ENCODE measurements at regions not wholly inside any gene's neighbourhood (a gene's known extent, or its start where the extent isn't known, plus 50 kb on each side); places are given as distances from the start of the nearest gene placed in this dataset.
"Not testable (repeated sequence)": the region's sequence is repeated elsewhere in the genome, so short reads cannot be mapped to it uniquely, and the experiment has no call there.

GRCh38 chr10:64773357-64773756, 1252.2 kb downstream of the REEP3 start:
- peak; percentile 10 for DNase-seq (ENCODE audit: low read depth)
- Histone ChIP-seq H3K36me3 (ENCODE audit: control insufficient read depth, insufficient read depth, low read length) (no peaks in the 10 kb centered on the region), H3K4me3 (ENCODE audit: low read depth, low read length) (no peak overlapping the region), H3K27me3 (ENCODE audit: control insufficient read depth, insufficient read depth, low read length) (no peaks in the 10 kb centered on the region)
- TF ChIP-seq CTCF (IDR thresholded peaks at IDR 0.05; ENCODE audit: insufficient read depth, low read length, severe bottlenecking) = no peak
- no peak for FAIRE-seq

GRCh38 chr10:64784451-64784850, 1263.2 kb downstream of the REEP3 start:
- H3K27me3 ChIP-seq (ENCODE audit: control insufficient read depth, insufficient read depth, low read length); DNase-seq (ENCODE audit: low read depth); H3K4me3 ChIP-seq (ENCODE audit: low read depth, low read length); FAIRE-seq; H3K36me3 ChIP-seq (ENCODE audit: control insufficient read depth, insufficient read depth, low read length): not testable (repeated sequence)

GRCh38 chr10:64785816-64786215, 1264.6 kb downstream of the REEP3 start:
- Histone ChIP-seq H3K4me3 (ENCODE audit: low read depth, low read length) (no peak overlapping the region), H3K36me3 (ENCODE audit: control insufficient read depth, insufficient read depth, low read length) (no peaks in the 10 kb centered on the region), H3K27me3 (ENCODE audit: control insufficient read depth, insufficient read depth, low read length) (no peaks in the 10 kb centered on the region)
- no peak for TF ChIP-seq CTCF (IDR thresholded peaks at IDR 0.05; ENCODE audit: insufficient read depth, low read length, severe bottlenecking)
- no peak for FAIRE-seq
- DNase-seq (ENCODE audit: low read depth) = no peak

GRCh38 chr10:64786989-64787388, 1265.8 kb downstream of the REEP3 start:
- TF ChIP-seq CTCF (IDR thresholded peaks at IDR 0.05; ENCODE audit: insufficient read depth, low read length, severe bottlenecking) = no peak
- Histone ChIP-seq H3K4me3 (ENCODE audit: low read depth, low read length) (no peak overlapping the region), H3K27me3 (ENCODE audit: control insufficient read depth, insufficient read depth, low read length) (no peaks in the 10 kb centered on the region), H3K36me3 (ENCODE audit: control insufficient read depth, insufficient read depth, low read length) (no peaks in the 10 kb centered on the region)
- DNase-seq (ENCODE audit: low read depth) (no peak), FAIRE-seq (no peak)

GRCh38 chr10:64795847-64796246, 1274.6 kb downstream of the REEP3 start:
- no peak for TF ChIP-seq CTCF (IDR thresholded peaks at IDR 0.05; ENCODE audit: insufficient read depth, low read length, severe bottlenecking)
- no peak overlapping the region for H3K4me3 ChIP-seq (ENCODE audit: low read depth, low read length)
- no peak for FAIRE-seq
- H3K36me3 ChIP-seq (ENCODE audit: control insufficient read depth, insufficient read depth, low read length) = no peaks in the 10 kb centered on the region
- H3K27me3 ChIP-seq (ENCODE audit: control insufficient read depth, insufficient read depth, low read length) = no peaks in the 10 kb centered on the region
- DNase-seq (ENCODE audit: low read depth) = no peak

GRCh38 chr10:64798297-64798696, 1277.1 kb downstream of the REEP3 start:
- FAIRE-seq = no peak
- DNase-seq (ENCODE audit: low read depth) = no peak
- H3K4me3 ChIP-seq (ENCODE audit: low read depth, low read length) = no peak overlapping the region
- TF ChIP-seq CTCF (IDR thresholded peaks at IDR 0.05; ENCODE audit: insufficient read depth, low read length, severe bottlenecking) = no peak
- H3K36me3 ChIP-seq (ENCODE audit: control insufficient read depth, insufficient read depth, low read length) = no peaks in the 10 kb centered on the region
- H3K27me3 ChIP-seq (ENCODE audit: control insufficient read depth, insufficient read depth, low read length) = no peaks in the 10 kb centered on the region

- not testable (repeated sequence) for H3K27me3 ChIP-seq (ENCODE audit: control insufficient read depth, insufficient read depth, low read length); H3K4me3 ChIP-seq (ENCODE audit: low read depth, low read length); FAIRE-seq; DNase-seq (ENCODE audit: low read depth); H3K36me3 ChIP-seq (ENCODE audit: control insufficient read depth, insufficient read depth, low read length)
Measured at GRCh38 chr10:64808233-64808632, 1287.0 kb downstream of the REEP3 start.

- DNase-seq (ENCODE audit: low read depth) = peak; percentile 50
- H3K27me3 ChIP-seq (ENCODE audit: control insufficient read depth, insufficient read depth, low read length); H3K36me3 ChIP-seq (ENCODE audit: control insufficient read depth, insufficient read depth, low read length); FAIRE-seq; H3K4me3 ChIP-seq (ENCODE audit: low read depth, low read length): not testable (repeated sequence)
Measured at GRCh38 chr10:64810046-64810445, 1288.8 kb downstream of the REEP3 start.

Measured in bronchial epithelial cell (primary cell).